ENCODE measurements at regions not wholly inside any gene's neighbourhood (a gene's known extent, or its start where the extent isn't known, plus 50 kb on each side); places are given as distances from the start of the nearest gene placed in this dataset.

- no peak for ATAC-seq
- Mint-ChIP-seq H3K9me3 (no peaks in the 10 kb centered on the region), H3K4me1 (peaks cover 9% of the 10 kb centered on the region), H3K27ac (no peak overlapping the region), H3K4me3 (no peak overlapping the region), H3K27me3 (ENCODE audit: low read depth) (no peaks in the 10 kb centered on the region), H3K36me3 (no peaks in the 10 kb centered on the region)
- ChIA-PET POLR2A (no interaction called here), CTCF (no interaction called here)
- DNase-seq (ENCODE audit: low spot score), result no peak
- no peak for TF ChIP-seq EMX1 (CRISPR knock-in tag; IDR thresholded peaks at IDR 0.05)
- no peak for TF ChIP-seq MYBL2 (CRISPR knock-in tag; IDR thresholded peaks at IDR 0.05)
- no peak for TF ChIP-seq TEAD4 (CRISPR knock-in tag; IDR thresholded peaks at IDR 0.05)
Measured at GRCh38 chr12:25757037-25757665, 201.3 kb upstream of the RASSF8 start.

GRCh38 chr12:25759752-25760151 is 198.7 kb upstream of the RASSF8 start:
- H3K27me3 Mint-ChIP-seq (ENCODE audit: low read depth), result no peaks in the 10 kb centered on the region
- no peak overlapping the region for H3K27ac Mint-ChIP-seq
- ChIA-PET POLR2A (no interaction called here), CTCF (no interaction called here)
- peaks cover 9% of the 10 kb centered on the region for H3K4me1 Mint-ChIP-seq
- DNase-seq (ENCODE audit: low spot score) (no peak), ATAC-seq (no peak)
- no peak overlapping the region for H3K4me3 Mint-ChIP-seq
- peaks cover 5% of the 10 kb centered on the region; the same call in 1 of the 2 replicates for H3K9me3 Mint-ChIP-seq
- no peaks in the 10 kb centered on the region for H3K36me3 Mint-ChIP-seq
- TF ChIP-seq MAX (CRISPR knock-in tag; IDR thresholded peaks at IDR 0.05) (no peak), E2F4 (CRISPR knock-in tag; IDR thresholded peaks at IDR 0.05; ENCODE audit: borderline replicate concordance, low read depth) (no peak), ZNF263 (CRISPR knock-in tag; IDR thresholded peaks at IDR 0.05; ENCODE audit: low read depth) (no peak), CBFB (CRISPR knock-in tag; IDR thresholded peaks at IDR 0.05; ENCODE audit: low read depth) (no peak), ZNF425 (CRISPR knock-in tag; conservative IDR thresholded peaks at IDR 0.05) (no peak), MXD4 (CRISPR knock-in tag; IDR thresholded peaks at IDR 0.05; ENCODE audit: borderline replicate concordance) (no peak)
- TF ChIP-seq, protein P1, sequence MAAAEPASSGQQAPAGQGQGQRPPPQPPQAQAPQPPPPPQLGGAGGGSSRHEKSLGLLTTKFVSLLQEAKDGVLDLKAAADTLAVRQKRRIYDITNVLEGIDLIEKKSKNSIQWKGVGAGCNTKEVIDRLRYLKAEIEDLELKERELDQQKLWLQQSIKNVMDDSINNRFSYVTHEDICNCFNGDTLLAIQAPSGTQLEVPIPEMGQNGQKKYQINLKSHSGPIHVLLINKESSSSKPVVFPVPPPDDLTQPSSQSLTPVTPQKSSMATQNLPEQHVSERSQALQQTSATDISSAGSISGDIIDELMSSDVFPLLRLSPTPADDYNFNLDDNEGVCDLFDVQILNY (CRISPR knock-in tag; IDR thresholded peaks at IDR 0.05), result no peak

DNA sequence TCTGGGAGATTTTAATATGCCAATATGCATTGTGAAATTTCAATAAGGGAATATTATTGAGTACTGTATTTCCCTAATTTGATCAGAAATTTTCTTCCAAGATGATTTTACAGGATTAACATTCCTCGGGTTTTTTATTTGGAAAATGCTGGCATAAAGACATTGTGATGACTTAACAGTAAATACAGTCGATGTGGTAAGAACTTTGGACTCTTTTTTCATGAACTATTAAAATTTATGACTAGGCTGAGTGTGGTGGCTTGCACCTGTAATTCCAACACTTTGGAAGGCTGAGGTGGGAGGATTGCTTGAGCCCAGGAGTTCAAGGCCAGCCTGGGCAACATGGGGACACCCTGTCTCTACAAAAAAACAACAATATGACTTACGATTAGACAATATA is 197.1 kb upstream of the RASSF8 start:
- no peaks in the 10 kb centered on the region for H3K27me3 Mint-ChIP-seq (ENCODE audit: low read depth)
- H3K4me1 Mint-ChIP-seq, result no peaks in the 10 kb centered on the region
- H3K4me3 Mint-ChIP-seq, result no peak overlapping the region
- H3K27ac Mint-ChIP-seq, result no peak overlapping the region
- CTCF ChIA-PET, result no interaction called here
- ATAC-seq (no peak), DNase-seq (ENCODE audit: low spot score) (no peak)
- peaks cover 5% of the 10 kb centered on the region; the same call in 1 of the 2 replicates for H3K9me3 Mint-ChIP-seq
- H3K36me3 Mint-ChIP-seq, result no peaks in the 10 kb centered on the region
- POLR2A ChIA-PET, result interaction anchor here (0.6 kb wide), 1 partner anchor 37 kb away, joined by 3 read pairs; no protein-coding TSS in a partner anchor
- no peak for TF ChIP-seq GABPB1 (CRISPR knock-in tag; IDR thresholded peaks at IDR 0.05)
- TF ChIP-seq FOXP1 (CRISPR knock-in tag; IDR thresholded peaks at IDR 0.05; ENCODE audit: borderline replicate concordance), result no peak
- TF ChIP-seq SMAD4 (CRISPR knock-in tag; IDR thresholded peaks at IDR 0.05), result no peak
- no peak for TF ChIP-seq MAX (CRISPR knock-in tag; IDR thresholded peaks at IDR 0.05)
- TF ChIP-seq PRDM15 (CRISPR knock-in tag; IDR thresholded peaks at IDR 0.05), result no peak
- TF ChIP-seq, protein P2, sequence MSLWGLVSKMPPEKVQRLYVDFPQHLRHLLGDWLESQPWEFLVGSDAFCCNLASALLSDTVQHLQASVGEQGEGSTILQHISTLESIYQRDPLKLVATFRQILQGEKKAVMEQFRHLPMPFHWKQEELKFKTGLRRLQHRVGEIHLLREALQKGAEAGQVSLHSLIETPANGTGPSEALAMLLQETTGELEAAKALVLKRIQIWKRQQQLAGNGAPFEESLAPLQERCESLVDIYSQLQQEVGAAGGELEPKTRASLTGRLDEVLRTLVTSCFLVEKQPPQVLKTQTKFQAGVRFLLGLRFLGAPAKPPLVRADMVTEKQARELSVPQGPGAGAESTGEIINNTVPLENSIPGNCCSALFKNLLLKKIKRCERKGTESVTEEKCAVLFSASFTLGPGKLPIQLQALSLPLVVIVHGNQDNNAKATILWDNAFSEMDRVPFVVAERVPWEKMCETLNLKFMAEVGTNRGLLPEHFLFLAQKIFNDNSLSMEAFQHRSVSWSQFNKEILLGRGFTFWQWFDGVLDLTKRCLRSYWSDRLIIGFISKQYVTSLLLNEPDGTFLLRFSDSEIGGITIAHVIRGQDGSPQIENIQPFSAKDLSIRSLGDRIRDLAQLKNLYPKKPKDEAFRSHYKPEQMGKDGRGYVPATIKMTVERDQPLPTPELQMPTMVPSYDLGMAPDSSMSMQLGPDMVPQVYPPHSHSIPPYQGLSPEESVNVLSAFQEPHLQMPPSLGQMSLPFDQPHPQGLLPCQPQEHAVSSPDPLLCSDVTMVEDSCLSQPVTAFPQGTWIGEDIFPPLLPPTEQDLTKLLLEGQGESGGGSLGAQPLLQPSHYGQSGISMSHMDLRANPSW (CRISPR knock-in tag; conservative IDR thresholded peaks at IDR 0.05; ENCODE audit: low read depth), result no peak
- TF ChIP-seq, protein P3, sequence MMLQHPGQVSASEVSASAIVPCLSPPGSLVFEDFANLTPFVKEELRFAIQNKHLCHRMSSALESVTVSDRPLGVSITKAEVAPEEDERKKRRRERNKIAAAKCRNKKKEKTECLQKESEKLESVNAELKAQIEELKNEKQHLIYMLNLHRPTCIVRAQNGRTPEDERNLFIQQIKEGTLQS (CRISPR knock-in tag; conservative IDR thresholded peaks at IDR 0.05), result no peak
- TF ChIP-seq ZBTB43 (CRISPR knock-in tag; IDR thresholded peaks at IDR 0.05), result no peak
